ENCODE measurements at regions not wholly inside any gene's neighbourhood (a gene's known extent, or its start where the extent isn't known, plus 50 kb on each side); places are given as distances from the start of the nearest gene placed in this dataset.

DNA sequence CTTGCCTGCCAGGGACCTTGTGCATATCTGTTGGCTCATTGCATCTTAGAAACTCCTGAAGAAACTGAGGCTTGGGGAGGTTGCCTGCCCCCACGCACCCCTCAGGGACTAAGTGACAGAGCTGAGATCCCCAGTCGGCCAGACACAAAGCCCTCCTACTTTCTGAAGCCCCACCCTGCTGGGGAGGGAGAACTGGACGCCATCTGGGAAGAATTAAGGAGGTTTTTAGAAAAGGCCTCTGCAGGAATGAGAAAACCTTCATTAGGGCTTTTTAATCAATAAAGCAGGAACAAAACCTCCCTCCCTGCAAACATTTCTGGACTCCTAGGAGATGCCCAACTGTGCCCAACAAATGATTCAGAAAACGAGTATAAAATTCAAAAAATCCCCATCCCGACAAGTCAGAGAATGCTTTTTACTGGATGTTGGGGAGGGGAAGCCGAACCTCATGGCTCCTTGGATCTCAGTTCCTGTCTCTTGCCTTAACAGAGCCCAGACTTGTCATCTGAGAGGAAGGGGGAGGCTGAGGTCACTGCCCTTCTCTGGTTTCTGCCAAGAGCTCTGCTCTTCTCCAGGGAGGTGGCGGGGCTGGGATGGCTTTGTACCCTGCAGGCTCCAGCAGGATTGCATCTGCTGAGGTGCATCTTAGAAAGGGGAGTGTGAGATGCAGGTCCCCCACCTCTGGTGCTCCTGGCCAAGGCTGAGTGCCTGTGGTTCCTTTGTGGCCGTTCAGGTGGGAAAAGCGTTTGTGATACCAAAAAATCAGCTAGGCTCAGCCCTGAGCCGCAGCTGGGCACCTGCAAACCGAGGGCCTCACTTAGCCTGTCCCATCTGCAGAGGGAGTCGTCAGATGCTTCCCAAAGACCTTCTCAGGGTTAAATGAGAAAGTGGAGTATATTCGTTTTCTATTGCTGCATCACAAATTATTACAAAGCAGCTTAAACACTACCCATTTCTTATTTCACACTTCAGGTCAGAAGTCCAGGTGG, 142.4 kb downstream of the ZFP36L2 start:
- TF ChIP-seq SIN3A (IDR thresholded peaks at IDR 0.05; ENCODE audit: borderline replicate concordance, insufficient read depth, low read length) (peak; percentile 76; the same call in 1 of the 2 replicates), FOXP2 (optimal IDR thresholded peaks at IDR 0.05; ENCODE audit: borderline replicate concordance, extremely low read depth, extremely low read length, insufficient read depth) (no peak), POLR2AphosphoS5 (IDR thresholded peaks at IDR 0.05; ENCODE audit: low read depth, low read length) (no peak), TAF1 (IDR thresholded peaks at IDR 0.05; ENCODE audit: borderline replicate concordance, insufficient read depth, low read length) (peak; percentile 58; the same call in 1 of the 2 replicates)
- TF ChIP-seq, protein P1, sequence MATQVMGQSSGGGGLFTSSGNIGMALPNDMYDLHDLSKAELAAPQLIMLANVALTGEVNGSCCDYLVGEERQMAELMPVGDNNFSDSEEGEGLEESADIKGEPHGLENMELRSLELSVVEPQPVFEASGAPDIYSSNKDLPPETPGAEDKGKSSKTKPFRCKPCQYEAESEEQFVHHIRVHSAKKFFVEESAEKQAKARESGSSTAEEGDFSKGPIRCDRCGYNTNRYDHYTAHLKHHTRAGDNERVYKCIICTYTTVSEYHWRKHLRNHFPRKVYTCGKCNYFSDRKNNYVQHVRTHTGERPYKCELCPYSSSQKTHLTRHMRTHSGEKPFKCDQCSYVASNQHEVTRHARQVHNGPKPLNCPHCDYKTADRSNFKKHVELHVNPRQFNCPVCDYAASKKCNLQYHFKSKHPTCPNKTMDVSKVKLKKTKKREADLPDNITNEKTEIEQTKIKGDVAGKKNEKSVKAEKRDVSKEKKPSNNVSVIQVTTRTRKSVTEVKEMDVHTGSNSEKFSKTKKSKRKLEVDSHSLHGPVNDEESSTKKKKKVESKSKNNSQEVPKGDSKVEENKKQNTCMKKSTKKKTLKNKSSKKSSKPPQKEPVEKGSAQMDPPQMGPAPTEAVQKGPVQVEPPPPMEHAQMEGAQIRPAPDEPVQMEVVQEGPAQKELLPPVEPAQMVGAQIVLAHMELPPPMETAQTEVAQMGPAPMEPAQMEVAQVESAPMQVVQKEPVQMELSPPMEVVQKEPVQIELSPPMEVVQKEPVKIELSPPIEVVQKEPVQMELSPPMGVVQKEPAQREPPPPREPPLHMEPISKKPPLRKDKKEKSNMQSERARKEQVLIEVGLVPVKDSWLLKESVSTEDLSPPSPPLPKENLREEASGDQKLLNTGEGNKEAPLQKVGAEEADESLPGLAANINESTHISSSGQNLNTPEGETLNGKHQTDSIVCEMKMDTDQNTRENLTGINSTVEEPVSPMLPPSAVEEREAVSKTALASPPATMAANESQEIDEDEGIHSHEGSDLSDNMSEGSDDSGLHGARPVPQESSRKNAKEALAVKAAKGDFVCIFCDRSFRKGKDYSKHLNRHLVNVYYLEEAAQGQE (IDR thresholded peaks at IDR 0.05; ENCODE audit: insufficient read depth in 1 of 2, low read depth in 2 of 2, low read length in 2 of 2), result 0 out of 4 replicates have a peak, but pooled peaks of 1 of the 2 experiments have one; percentile 15

DNA sequence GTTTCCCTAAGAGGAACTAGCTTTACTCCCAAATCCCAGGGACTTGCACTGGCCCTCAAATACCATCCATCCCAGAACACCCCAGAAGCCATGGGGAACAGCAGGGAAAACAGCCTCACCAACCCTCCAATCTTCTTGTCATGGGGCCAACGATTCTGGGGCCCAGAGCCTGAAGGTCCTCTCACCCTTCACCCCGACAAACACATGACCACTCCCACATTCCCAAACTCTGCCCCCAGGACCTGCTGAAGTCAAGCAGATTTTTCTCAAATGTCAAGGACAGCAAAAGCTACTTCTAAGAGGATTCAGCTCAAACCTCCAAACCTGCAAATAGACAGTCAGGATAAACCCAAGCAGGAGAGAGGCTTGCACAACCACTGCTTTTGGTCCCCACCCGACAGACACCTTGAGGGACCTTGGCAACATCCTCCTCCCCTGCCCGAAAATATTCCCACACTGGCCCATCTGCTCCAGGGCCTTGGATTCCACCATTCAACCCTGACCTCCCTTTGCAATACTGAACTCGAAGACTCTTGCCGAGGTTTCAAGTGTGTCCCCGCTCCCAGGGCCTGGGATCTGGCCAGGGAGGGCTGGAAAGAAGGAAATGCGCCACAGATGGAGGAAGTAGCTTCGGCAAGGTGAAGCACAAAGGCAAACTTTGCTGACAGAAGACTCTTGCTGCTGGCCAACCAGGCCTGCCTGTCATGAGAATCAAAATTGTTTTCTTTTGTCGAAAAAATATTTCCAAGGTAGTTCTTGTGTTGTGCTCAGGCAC, 143.3 kb downstream of the ZFP36L2 start:
- TF ChIP-seq SIN3A (IDR thresholded peaks at IDR 0.05; ENCODE audit: borderline replicate concordance, insufficient read depth, low read length), result no peak
- TF ChIP-seq TAF1 (IDR thresholded peaks at IDR 0.05; ENCODE audit: borderline replicate concordance, insufficient read depth, low read length), result no peak
- TF ChIP-seq, protein P1 (IDR thresholded peaks at IDR 0.05; ENCODE audit: insufficient read depth in 1 of 2, low read depth in 2 of 2, low read length in 2 of 2), result no peak
- no peak for TF ChIP-seq FOXP2 (optimal IDR thresholded peaks at IDR 0.05; ENCODE audit: borderline replicate concordance, extremely low read depth, extremely low read length, insufficient read depth)
- no peak for TF ChIP-seq POLR2AphosphoS5 (IDR thresholded peaks at IDR 0.05; ENCODE audit: low read depth, low read length)

DNA sequence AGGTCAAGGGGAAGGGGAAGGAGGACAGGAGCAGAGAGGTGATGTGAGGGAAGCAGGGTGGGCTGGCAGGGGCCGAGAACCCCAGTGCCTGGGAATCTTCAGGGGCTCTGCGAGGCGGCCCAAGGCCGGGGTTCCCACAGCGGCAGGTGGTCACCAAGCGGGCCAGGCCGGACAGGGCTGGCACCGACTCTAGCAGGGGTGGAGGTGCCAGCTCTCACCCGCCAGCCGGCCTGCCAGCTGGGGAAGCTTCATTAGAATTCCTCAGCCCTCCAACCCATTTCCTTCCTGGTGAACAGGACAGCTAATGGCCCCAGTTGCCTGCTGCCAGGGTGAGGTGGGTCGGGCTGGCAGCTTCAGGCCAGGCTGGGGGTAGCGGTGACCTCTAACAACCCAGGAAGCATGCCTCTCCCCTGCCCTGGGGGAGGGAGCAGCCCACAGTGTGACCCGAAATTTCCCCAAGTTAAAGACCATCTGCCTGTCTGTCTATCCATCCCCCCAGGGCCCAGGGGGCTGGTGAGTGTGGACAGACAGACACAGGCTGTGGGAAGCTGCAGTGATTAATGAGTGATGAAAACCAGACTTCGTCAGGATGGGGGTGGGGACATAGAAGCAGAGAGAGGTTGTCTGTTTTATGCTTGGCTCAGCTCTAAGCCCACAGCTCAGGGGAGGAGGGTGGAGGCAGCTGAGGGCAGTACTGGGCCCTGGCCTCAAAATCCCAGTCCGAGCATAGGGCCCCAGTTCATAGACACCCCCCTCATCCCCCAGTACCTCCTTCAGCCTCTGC, 144.1 kb downstream of the ZFP36L2 start:
- no peak for TF ChIP-seq TAF1 (IDR thresholded peaks at IDR 0.05; ENCODE audit: borderline replicate concordance, insufficient read depth, low read length)
- TF ChIP-seq FOXP2 (optimal IDR thresholded peaks at IDR 0.05; ENCODE audit: borderline replicate concordance, extremely low read depth, extremely low read length, insufficient read depth), result no peak
- no peak for TF ChIP-seq POLR2AphosphoS5 (IDR thresholded peaks at IDR 0.05; ENCODE audit: low read depth, low read length)
- TF ChIP-seq, protein P1 (IDR thresholded peaks at IDR 0.05; ENCODE audit: insufficient read depth in 1 of 2, low read depth in 2 of 2, low read length in 2 of 2), result peak; percentile 26 to 74; a peak in 1 of 4 replicates
- TF ChIP-seq SIN3A (IDR thresholded peaks at IDR 0.05; ENCODE audit: borderline replicate concordance, insufficient read depth, low read length), result 0 out of 2 replicates have a peak, but pooled peaks have one; percentile 63

DNA sequence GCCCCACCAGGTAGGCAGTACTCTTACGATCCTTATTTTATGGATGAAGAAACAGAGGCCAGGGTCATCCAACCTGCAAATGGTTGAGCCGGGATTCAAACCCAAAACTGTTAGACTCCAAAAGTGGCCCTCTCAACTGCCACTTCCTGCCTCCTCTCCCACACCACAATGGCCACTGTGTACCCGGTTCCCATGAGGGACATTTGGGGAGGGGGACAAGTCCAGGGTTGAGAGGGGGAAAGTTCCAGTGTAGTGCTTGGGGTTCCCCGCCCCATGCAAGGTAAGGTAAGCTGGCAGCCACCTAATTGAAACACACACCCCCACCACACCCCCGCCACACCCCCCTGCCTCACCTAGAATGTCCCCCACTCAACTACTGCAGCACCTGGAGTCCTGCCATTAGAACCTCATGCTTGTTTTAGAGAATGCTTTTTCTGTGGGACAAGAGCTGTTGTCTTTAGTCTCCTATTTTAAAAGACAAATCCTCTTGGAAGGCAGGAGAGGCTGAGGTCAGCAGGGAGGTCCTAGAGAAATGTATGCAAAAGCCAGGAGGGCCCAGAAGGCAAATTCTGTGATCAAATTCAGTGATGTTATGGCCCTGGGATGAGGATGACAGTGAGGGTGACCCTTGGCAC, 145.2 kb downstream of the ZFP36L2 start:
- no peak for TF ChIP-seq TAF1 (IDR thresholded peaks at IDR 0.05; ENCODE audit: borderline replicate concordance, insufficient read depth, low read length)
- TF ChIP-seq POLR2AphosphoS5 (IDR thresholded peaks at IDR 0.05; ENCODE audit: low read depth, low read length), result no peak
- no peak for TF ChIP-seq SIN3A (IDR thresholded peaks at IDR 0.05; ENCODE audit: borderline replicate concordance, insufficient read depth, low read length)
- TF ChIP-seq, protein P1 (IDR thresholded peaks at IDR 0.05; ENCODE audit: insufficient read depth in 1 of 2, low read depth in 2 of 2, low read length in 2 of 2), result no peak
- TF ChIP-seq FOXP2 (optimal IDR thresholded peaks at IDR 0.05; ENCODE audit: borderline replicate concordance, extremely low read depth, extremely low read length, insufficient read depth), result no peak

Measured in PFSK-1 (cell line).